DMS79 (cell line): ENCODE measurements at regions not wholly inside any gene's neighbourhood (a gene's known extent, or its start where the extent isn't known, plus 50 kb on each side); places are given as distances from the start of the nearest gene placed in this dataset.
"Not testable (repeated sequence)": the region's sequence is repeated elsewhere in the genome, so short reads cannot be mapped to it uniquely, and the experiment has no call there.

Experiments used
- DNase-seq: peaks from one replicate; lab custom pipeline; 2025; lab: John Stamatoyannopoulos, UW

DNA sequence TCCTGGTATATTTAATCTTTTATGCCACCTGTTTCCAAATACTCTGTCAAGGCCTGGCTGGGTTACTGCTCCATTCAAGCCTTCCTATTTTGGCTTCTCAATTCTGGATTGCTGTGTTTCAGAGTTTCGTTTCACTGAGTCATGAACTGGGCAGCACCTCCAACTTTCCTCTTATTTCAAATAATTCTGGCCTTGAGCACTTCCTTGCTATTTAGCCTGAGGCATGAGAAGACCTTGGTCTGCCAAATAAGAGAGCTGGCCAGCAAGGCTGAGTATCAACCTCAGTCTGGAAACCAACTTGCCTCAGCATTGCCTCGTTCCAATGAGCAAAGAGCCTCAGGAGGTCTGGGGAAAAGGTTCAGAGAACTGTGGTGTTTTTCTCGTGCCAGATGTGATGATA lies 66.6 kb downstream of the TNFAIP3 start:
- no peak for DNase-seq

- DNase-seq, result no peak
Measured at GRCh38 chr6:137936798-137937197, 69.7 kb downstream of the TNFAIP3 start.

DNA sequence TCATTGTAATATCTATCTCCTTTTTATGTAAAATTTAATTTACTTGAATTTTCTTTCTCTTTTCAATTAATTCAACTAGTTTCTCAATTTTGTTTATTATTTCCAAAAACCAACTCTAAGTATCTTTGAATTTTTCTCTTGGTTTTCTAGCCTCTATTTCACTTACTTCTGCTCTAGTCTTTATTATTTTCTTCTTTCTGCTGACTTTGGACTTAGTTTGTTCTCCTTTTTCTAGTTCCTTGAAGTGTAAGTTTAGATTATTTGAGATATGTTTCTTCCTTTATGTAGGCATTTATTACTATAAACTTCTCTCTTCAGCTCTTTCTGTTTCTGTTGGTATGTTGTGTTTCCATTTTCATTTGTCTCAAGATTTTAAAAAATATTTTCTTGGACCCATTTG lies 70.8 kb downstream of the TNFAIP3 start:
- DNase-seq, result no peak

- DNase-seq, result no peak
Measured at GRCh38 chr6:137938770-137939379, 71.8 kb downstream of the TNFAIP3 start.

- DNase-seq, result no peak
Measured at GRCh38 chr6:137941995-137942394, 74.9 kb downstream of the TNFAIP3 start.

DNA sequence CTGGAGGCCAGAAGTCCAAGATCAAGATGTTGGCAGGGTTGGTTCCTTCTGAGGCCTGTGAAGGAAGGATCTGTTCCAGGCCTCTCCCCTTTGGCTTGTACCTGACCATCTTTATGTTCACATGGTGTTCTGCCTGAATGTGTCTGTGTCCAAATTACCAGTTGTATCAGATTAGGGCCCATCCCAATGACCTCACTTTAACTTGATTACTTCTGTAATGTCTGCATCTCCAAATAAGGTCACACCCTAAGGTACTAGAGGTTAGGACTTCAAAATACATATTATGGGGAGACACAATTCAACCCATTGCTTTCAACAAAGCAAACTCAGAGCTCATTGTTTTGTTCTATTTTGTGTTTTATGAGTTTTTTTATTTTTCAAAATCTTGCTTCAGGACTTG lies 75.7 kb downstream of the TNFAIP3 start:
- no peak for DNase-seq

- DNase-seq, result not testable (repeated sequence)
Measured at GRCh38 chr6:137944381-137944780, 77.3 kb downstream of the TNFAIP3 start.

DNA sequence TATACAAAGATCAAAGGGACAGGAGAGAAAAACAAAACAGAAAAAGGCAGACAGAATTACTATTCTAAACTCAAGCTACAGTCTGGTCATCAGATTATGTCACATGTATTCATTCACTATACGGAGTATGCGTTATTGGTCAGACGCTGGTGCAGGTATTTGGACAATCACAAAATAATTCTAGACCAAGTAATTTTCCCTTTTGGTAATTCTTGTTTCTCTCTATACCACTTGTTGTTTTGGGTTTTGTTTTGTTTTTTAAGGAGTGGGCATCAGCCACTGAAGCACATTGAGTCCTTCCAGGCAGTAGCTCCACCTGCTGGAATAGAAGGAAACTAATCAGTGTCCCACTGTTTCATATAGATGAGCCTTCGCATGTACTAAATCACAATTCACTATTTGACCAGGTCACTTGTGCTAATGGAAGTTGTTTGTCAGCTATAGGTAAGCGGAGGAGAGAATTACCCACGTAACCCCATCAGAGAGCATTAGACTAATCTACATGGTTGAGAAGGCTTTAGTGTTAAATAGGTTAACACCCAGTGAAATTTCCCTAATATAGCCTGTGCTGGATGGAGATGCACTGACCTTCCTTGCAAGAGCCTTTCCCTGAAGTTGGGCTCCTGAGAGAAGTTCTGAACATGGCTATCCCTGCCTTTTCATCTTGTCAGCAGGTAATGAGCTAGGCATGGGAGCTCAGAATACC lies 77.9 kb downstream of the TNFAIP3 start:
- DNase-seq, result peak; percentile 7

- no peak for DNase-seq
Measured at GRCh38 chr6:137949686-137950390, 82.8 kb downstream of the TNFAIP3 start.

DNA sequence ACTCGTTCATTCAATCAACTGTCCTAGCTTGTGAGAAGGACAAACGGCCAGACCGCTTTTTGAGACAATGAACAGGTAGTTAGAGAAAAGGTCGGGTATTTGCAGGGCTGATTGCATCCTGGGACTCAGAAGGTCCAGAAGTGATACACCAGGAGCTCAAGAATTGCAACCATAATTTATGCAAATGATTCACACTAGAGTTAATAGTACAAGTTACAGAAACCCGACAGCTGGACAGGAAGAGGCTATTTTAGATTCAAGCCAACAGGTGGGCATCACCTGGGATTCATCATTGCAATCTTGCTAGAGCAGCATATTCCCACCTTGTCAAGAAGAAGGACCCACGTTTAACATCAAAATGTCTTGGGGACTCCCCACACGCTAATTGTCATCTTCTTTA lies 83.5 kb downstream of the TNFAIP3 start:
- no peak for DNase-seq

GRCh38 chr6:137951064-137951597 lies 84.1 kb downstream of the TNFAIP3 start:
- no peak for DNase-seq

GRCh38 chr6:137952247-137952646 lies 85.2 kb downstream of the TNFAIP3 start:
- no peak for DNase-seq

- no peak for DNase-seq
Measured at GRCh38 chr6:137953761-137954160, 86.7 kb downstream of the TNFAIP3 start.

- no peak for DNase-seq
Measured at GRCh38 chr6:137954253-137954652, 87.2 kb downstream of the TNFAIP3 start.

DNA sequence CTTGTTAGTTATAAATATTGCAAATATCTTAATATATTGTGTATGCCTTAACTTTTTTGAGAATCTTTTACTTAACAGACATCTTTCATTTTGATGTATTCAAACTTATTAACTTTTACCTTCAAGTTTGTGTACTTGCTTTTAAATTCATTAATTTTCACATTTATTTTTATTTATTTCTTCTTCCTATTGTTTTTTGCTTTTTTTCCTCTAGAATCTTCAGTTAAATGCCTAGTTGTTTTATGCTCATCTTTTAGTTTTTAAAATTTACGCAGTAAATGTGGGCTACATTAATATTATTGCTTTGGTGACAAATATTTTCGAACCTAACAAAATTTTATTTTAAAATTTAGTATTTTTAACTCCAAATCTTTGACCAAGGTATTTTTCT lies 89.0 kb downstream of the TNFAIP3 start:
- no peak for DNase-seq

DNA sequence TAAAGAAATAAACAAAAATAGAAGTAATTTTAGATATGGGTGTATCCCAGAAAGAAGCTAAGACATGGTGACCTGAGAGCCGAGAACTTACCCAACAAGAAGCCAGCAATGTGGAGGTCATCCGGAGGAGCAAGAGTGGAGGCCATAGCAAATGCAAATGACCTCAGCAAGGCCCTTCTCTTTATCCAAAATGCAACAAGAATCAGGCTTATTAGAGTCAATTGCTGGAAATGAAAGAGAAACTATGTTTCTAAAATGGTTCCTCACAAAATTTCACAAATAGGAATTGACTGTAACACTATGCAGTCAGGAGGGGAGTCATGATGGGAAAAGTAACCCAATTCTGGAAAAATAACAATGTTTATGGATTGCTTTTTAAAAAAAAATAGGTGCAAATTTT lies 90.4 kb downstream of the TNFAIP3 start:
- DNase-seq, result no peak

- DNase-seq, result no peak
Measured at GRCh38 chr6:137958811-137959565, 91.9 kb downstream of the TNFAIP3 start.

DNA sequence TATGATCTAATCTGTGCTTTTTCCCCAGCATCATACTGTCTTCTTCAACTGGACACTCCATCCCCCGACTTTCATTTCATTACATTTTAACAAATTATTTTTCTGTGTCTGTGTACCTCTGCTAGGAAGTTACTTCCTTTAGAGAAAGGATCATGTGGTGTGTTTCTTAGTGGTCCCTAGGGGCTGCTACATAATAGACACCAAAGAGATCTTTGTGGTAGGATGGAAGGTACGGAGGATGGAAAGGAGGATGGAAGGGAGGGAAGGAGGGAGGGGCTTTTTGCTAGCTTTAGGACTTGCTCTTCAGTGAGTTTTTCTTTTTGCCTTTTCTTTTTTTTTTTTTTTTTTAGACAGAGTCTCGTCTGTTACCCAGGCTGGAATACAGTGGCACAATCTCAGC lies 95.7 kb downstream of the TNFAIP3 start:
- no peak for DNase-seq

DNA sequence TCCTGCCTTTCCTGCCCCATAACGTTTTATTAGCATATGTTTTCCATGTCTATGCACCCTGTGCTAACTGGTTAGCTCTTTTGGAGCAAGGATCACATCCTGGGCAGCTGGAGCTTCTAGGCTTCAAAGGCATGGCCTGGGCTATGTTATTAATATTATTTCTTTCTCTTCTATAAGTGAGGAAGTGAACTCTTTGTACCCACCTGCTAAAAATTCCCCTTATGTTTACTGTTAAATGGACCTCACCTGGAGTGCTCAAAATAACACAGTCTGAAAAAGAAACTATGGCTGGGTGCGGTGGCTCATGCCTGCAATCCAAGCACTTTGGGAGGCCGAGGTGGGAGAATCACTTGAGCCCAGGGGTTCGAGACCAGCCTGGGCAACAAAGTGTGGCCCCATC lies 97.8 kb downstream of the TNFAIP3 start:
- no peak for DNase-seq

DNA sequence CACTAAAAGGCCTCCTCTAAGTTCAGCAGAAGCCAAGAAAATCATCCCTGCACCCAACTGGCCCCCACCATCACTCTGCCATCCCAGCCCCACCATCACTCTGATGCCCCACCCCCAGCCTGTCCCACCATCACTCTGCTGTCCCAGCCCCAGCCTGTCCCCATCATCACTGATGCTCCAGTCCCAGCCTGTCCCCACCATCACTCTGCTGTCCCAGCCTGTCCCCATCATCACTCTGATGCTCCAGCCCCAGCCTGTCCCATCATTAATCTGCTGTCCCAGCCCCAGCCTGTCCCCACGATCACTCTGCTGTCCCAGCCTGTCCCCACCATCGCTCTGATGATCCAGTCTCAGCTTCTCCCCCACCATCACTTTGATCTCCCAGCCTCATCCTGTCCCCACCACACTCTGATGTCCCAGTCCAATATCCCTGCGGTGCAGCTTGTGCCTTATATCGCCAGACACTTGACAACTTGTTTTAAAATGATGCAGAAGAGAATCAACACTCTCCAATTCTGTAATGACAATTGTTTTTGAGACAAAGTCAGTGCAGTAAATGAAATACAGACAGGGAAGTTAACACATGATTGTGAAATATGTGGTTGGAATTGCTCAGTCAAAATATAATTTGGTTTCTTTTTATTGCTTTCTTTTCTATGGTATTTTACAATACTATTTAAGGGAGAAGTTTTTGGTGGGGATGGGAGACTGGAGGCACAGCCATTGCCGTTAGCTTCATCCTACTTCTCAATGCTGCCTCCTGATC lies 100.8 kb downstream of the TNFAIP3 start:
- no peak for DNase-seq

GRCh38 chr6:137968455-137968804 lies 101.4 kb downstream of the TNFAIP3 start:
- no peak for DNase-seq

DNA sequence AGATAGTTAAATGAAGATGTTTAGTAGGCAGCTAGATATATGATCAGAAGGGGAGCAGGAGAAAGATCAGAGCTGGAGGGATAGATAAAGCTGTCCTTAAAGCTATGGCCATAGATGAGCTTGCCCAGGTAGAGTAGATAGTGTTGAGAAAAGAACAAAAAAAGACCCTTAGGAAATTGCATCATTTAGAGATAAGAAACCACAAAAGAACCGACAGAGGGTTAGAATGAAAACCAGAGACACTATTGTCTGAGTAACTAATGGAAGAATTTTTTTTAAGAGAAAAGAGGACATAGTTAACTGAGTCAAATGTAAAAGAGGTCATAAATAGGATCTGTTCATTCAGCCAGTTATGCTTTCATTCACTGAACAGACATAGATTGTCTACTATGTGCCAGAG lies 101.8 kb downstream of the TNFAIP3 start:
- DNase-seq, result no peak
